GM19372 (cell line): ENCODE measurements at regions not wholly inside any gene's neighbourhood (a gene's known extent, or its start where the extent isn't known, plus 50 kb on each side); places are given as distances from the start of the nearest gene placed in this dataset.
A peak's percentile ranks its signal among the peaks of the same experiment; 100 is the strongest.
"Not testable (repeated sequence)": the region's sequence is repeated elsewhere in the genome, so short reads cannot be mapped to it uniquely, and the experiment has no call there.

Experiments
- ATAC-seq: cut with Tn5 transposase; IDR thresholded peaks from one replicate; pipeline ENCODE4 v1.9.1; 2021; ENCODE audit warnings: mild to moderate bottlenecking, low read depth, moderate library complexity; ENCODE audit not compliant: unreplicated experiment

GRCh38 chr10:80697926-80698325 lies 160.2 kb downstream of the SH2D4B start:
- ATAC-seq: no peak

DNA sequence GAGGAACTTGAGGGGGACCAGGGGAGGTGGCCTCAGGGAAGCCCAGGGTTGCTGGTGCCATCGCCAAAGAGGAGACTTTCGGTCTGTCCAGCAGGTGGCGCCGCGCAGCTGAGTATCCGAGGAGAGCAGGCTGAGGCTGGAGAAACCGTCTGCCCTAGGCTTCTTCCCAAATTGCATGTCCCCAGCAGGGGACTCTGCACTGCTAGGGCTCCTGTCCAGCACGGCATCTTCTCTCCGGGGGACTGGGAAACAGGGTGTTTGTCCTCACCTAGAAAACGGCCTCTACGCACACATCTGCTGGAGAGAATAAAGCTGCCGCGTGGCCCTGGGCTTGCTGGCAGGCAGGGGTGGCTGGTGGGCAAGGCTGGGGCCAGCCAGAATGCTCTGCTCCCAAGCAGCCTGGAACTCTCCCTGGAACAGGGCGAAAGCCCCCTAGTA lies 161.9 kb downstream of the SH2D4B start:
- ATAC-seq: peak; percentile 84

GRCh38 chr10:80700252-80700651 lies 162.6 kb downstream of the SH2D4B start:
- ATAC-seq: no peak

- no peak for ATAC-seq
Observed at GRCh38 chr10:80700760-80701444, 163.2 kb downstream of the SH2D4B start.

DNA sequence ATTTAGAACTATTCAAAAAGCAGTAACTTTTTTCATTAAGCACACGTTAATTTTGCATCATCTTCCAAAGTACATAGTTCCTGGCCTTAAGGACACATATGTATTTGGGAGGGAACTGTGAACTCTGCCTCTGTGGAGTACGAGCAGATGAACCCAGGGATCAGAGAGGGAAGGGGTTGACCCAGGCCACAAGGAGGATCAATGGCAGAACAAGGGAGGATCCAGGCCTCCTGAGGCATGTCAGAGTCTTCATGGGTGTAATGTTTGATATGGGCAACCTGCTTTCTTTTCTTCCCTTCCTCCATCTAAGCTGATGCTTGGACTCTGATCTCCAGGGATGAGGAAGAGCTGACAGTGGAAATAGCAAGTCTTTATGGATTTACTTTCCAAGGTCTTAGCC lies 164.0 kb downstream of the SH2D4B start:
- ATAC-seq: no peak

DNA sequence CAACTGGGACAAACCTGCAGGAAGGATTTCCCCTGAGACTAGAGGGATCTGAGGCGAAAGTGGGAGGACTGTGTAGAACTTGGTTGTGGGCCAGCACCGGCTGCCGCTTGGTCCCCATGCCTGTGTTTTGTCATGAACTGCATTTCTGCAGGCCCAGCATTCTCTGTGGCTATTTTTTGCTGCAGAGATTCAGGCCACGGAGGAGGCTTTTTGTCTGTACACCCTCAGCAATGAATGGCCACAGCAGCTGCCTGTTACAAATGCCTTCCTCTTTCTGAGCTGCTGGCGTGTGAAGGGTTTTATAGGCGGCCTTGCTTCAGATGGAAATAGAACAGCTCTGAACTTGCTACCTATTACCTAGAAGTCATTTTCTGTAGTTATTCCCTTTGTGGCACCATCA lies 164.4 kb downstream of the SH2D4B start:
- no peak for ATAC-seq

DNA sequence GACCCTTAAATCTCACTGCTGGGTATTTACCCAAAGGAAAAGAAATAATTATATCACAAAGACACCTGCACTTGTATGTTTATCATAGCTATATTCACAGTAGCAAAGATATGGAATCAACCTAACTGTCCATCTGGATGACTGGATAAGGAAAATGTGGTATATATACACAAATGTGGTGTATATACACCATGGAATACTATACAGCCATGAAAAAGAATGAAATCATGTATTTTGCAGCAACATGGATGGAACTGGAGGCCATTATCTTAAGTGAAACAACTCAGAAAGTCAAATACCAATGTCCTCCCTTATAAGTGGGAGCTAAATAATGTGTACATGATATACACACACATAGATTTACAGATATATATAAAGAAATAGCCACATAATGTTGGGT lies 168.2 kb downstream of the SH2D4B start:
- no peak for ATAC-seq

DNA sequence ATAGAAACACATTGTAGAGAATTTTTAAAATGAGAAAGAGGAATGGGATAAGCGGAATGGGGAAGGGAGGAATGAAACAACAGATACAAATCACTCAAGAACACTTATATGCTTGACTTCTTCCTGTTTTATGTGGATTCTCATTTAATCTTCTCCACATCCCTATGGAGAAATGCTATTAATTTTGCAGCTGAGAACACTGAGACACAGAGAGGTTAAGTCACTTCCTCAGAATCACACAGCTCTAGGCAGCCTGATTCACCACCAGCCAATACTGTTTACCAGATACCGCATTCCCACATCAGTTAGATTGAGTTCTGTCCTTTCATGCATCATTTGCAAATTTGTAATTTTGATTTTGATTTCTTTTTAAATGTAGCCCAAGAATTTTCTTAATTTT lies 170.5 kb downstream of the SH2D4B start:
- no peak for ATAC-seq

- ATAC-seq: no peak
Observed at GRCh38 chr10:80708808-80709207, 171.1 kb downstream of the SH2D4B start.

DNA sequence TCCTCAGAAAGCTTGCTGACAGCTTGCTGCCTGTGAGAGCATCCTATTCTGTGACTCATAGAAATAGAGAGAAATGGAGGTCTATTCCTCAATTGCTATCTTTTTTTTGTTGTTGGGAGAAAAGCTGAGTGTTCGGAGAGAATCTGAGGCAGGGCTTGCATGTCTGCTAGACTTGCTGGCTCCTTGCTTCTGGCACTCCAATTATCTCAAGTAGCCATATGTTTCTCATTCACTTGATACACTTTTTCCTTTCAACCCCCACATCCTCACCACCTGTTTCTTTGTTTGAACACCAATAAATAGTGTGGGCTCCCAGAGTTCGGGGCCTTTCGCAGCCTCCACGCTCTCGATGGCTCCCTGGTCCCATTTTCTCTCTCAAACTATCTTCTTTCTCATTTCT lies 172.2 kb downstream of the SH2D4B start:
- no peak for ATAC-seq

DNA sequence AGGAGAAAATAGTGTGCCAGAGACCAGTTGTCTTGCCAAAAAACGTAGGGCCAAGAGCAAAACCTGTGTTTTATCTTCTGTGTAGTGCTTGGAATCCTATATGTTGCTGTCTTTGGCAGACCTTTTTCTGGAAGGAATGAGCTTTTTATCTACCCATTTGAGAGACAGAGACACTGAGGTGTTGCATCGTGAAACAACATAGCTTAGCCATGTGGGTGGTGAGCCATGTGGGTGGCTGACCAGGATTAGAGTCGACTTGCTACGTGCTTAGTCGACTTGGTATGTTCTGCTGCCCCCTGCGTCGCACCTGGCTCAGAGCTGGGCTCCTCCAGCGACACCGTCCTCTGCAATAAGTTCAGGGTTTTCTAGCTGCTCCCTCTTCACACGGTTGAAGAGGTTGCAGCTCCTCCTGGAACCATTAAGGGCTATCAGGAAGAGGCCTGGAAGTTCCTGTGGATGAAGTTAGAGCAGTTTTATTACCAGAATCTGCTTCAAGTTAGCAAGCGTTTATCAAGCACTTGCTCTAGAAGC lies 175.8 kb downstream of the SH2D4B start:
- no peak for ATAC-seq

DNA sequence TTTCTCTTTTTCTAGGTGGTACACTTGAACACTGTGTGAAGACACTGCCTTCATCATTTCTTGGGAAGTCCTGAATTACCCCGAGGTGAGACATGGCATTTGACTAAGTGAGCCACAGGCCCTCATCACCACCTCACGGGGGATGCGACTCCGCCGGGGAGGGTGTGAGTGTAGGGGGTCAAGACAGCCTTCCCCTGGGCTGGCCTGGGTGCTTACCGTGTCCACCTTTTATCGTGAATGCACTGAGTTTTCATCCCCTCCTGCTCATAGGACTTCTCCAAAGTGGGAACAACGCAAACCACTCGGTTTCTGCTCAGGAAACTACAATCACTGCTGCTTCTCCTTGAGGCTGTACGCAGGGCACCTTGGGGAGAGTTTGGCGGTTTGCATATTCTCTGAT lies 176.9 kb downstream of the SH2D4B start:
- ATAC-seq: no peak

GRCh38 chr10:80718024-80718423 lies 180.3 kb downstream of the SH2D4B start:
- ATAC-seq: no peak

DNA sequence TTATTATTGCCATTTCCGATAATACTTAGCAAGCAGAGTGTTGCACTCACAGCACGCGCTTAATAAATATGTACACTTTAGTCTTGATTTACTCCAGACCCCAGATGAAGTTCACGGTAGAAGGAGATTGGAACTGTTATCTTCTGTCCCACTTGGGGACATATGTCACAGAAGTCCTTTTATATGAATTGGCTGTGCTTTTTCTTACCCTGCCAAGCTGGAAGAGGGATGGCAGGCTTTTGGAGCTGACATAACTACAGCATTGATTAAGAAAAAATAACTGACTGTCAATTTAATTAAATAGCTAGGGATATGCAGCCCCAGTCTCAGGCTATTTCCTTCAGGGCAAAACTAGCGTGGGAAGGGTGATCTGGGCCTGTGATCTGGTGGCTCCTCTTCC lies 182.2 kb downstream of the SH2D4B start:
- ATAC-seq: no peak

- ATAC-seq: no peak
Observed at GRCh38 chr10:80720549-80720948, 182.8 kb downstream of the SH2D4B start.

GRCh38 chr10:80728354-80728753 lies 190.7 kb downstream of the SH2D4B start:
- not testable (repeated sequence) for ATAC-seq

DNA sequence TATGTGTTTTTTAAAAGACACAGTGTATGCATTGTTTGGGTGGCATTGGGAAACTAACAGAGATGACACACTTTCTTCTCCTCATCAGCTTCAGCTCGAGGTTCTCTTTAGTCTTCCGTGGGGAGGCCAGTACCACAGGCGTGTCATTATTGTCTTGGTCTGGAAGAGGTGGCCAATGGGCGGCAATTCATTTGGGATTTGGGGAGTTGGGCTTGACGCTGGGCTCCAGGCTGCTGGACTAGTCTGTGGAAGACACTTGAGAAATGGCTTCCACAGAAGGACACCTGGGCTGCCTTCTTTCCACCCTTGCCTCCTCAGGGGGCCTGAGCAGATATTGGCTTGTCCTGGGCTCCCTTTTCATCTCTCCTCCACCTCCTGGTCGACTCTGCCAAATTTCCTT lies 192.2 kb downstream of the SH2D4B start:
- ATAC-seq: no peak

DNA sequence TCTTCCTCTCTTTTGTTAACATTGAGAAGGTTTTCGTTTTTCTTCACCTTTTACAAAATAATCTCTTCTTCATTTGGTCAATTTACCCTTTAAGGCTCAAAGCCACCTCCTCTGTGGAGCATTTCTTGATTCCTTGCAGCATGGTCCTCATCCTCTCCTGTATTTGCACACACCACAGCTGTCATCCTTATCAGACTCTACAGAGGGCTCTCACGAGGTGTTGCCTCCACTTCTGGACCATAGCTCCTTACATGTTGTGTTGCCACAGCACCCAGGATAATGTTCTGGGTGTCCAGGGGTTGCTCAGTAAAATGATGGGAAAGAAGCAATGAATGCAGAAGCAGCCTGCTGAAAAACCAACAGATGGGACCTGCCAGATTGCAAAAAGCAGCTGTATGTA lies 192.8 kb downstream of the SH2D4B start:
- no peak for ATAC-seq

- ATAC-seq: no peak
Observed at GRCh38 chr10:80734589-80734988, 196.9 kb downstream of the SH2D4B start.

DNA sequence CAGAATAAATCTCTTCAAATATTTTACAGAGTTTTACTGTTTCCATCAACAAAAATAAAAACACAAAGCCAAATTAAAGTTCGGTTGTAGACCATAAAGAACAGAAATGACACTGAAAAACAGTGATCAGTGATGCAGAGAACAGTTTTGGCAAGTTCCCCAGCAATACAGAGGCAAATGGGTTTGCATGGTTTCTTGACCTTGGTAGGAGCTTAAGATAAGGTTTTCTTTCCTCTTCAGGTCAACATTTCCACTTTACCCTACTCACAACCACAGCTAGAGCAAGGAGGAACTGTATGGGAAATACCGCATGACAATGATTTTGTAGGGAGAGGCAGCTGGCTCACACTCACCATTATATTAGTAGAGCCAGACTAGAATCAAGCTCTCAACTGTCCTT lies 199.5 kb downstream of the SH2D4B start:
- ATAC-seq: no peak

- no peak for ATAC-seq
Observed at GRCh38 chr10:80739328-80739727, 201.6 kb downstream of the SH2D4B start.

- no peak for ATAC-seq
Observed at GRCh38 chr10:80739963-80740715, 202.4 kb downstream of the SH2D4B start.
